Activated T-helper 1 cell treated with anti-CD3 and anti-CD28 coated beads, Interleukin-12 subunit alpha, Interleukin-12 subunit beta, Interleukin-2, Interleukin-4 antibody, amounts not matched to agents 30 ng/mL and 10 ng/mL and 1 ng/mL, durations not matched to agents 14 hours and 24 hours and 36 hours (primary cell): ENCODE measurements at regions not wholly inside any gene's neighbourhood (a gene's known extent, or its start where the extent isn't known, plus 50 kb on each side); places are given as distances from the start of the nearest gene placed in this dataset.

Experiments used
- DNase-seq: peaks from one replicate; pipeline ENCODE4 v3.0.0; 2021; ENCODE audit warnings: low spot score
- H3K27ac Mint-ChIP-seq: one replicate; pipeline ENCODE4 v1.8.0; 2021; ENCODE audit warnings: mild to moderate bottlenecking, mixed read lengths
- H3K27me3 Mint-ChIP-seq: one replicate; pipeline ENCODE4 v1.8.0; 2022; ENCODE audit warnings: mild to moderate bottlenecking, moderate library complexity, mixed read lengths; ENCODE audit not compliant: insufficient read depth
- H3K36me3 Mint-ChIP-seq: one replicate; pipeline ENCODE4 v1.8.0; 2021; ENCODE audit warnings: low read depth, mixed read lengths
- H3K4me1 Mint-ChIP-seq: one replicate; pipeline ENCODE4 v1.8.0; 2021; ENCODE audit warnings: low read depth, mixed read lengths
- H3K4me3 Mint-ChIP-seq: one replicate; pipeline ENCODE4 v1.8.0; 2021; ENCODE audit warnings: mild to moderate bottlenecking, moderate library complexity, mixed read lengths
- H3K9me3 Mint-ChIP-seq: one replicate; pipeline ENCODE4 v1.8.0; 2021; ENCODE audit warnings: mixed read lengths
- intact Hi-C: fragments of 100-400 bp; cut with micrococcal nuclease; formaldehyde crosslinking; loops from one replicate; pipeline ENCODE4 v1.15.1; 2024

DNA sequence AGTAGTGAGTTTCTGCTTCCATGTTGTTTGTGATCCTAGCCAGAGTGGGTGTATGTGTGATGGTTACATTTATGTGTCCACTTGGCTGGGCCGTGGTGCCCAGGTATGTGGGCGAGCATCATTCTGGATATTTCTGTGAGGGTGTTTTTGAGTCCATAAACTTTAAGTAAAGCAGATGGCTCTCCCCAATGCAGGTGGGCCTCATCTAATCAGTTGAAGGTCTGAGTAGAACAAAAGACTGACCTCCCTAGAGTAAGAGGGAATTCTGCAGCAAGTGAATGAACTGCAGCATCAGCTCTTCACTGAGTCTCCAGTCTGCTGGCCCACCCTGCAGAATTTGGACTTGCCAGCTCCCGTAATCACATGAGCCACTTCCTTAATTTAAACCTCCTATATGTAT, 571.9 kb downstream of the ACTR3B start:
- no peaks in the 10 kb centered on the region for H3K36me3 Mint-ChIP-seq
- no peaks in the 10 kb centered on the region for H3K4me1 Mint-ChIP-seq
- peaks cover 26% of the 10 kb centered on the region for H3K9me3 Mint-ChIP-seq
- H3K27me3 Mint-ChIP-seq, result no peaks in the 10 kb centered on the region
- no peak for DNase-seq
- no peak overlapping the region for H3K4me3 Mint-ChIP-seq
- no peak overlapping the region for H3K27ac Mint-ChIP-seq
- intact Hi-C loops, result no loop called here

DNA sequence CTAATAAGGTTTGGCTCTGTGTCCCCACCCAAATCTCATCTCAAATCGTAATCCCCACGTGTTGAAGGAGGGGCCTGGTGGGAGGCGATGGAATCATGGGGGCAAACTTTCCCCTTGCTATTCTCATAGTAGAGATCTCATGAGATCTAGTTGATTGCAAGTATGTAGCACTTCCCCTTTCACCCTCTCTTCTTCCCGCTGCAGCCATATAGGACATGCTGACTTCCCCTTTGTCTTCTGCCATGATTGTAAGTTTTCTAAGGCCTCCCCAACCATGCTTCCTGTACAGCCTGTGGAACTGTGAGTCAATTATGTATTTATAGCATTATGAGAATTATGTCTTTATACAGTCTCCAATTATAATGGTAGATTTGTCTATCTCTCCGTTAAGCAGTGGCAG, 594.5 kb downstream of the ACTR3B start:
- Mint-ChIP-seq H3K4me1 (no peaks in the 10 kb centered on the region), H3K27ac (no peak overlapping the region), H3K36me3 (no peaks in the 10 kb centered on the region), H3K4me3 (no peak overlapping the region), H3K27me3 (no peaks in the 10 kb centered on the region), H3K9me3 (no peaks in the 10 kb centered on the region)
- intact Hi-C loops, result no loop called here
- DNase-seq, result no peak

DNA sequence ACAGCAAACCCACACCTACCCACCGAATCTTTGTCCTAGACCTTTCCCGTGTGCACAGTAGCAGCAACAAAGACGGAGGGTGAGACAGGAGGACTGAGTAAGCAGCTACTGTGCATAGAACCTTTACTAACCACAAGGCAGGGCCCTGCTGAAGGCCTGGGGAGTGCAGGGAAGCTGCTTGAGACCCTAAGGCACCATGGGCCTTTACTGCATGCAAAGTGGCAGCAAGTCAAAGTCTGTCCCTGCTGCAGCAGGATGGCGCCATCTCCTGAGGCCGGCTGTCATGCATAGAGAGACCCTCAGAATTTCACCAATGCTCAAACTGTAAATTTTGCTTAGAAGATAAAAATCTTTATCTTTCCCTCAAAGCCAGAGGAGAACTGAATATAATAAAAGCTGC, 610.5 kb downstream of the ACTR3B start:
- intact Hi-C loops, result no loop called here
- no peaks in the 10 kb centered on the region for H3K27me3 Mint-ChIP-seq
- no peaks in the 10 kb centered on the region for H3K36me3 Mint-ChIP-seq
- no peak overlapping the region for H3K4me3 Mint-ChIP-seq
- DNase-seq, result no peak
- no peak overlapping the region for H3K27ac Mint-ChIP-seq
- peaks cover 12% of the 10 kb centered on the region for H3K9me3 Mint-ChIP-seq
- H3K4me1 Mint-ChIP-seq, result no peaks in the 10 kb centered on the region

DNA sequence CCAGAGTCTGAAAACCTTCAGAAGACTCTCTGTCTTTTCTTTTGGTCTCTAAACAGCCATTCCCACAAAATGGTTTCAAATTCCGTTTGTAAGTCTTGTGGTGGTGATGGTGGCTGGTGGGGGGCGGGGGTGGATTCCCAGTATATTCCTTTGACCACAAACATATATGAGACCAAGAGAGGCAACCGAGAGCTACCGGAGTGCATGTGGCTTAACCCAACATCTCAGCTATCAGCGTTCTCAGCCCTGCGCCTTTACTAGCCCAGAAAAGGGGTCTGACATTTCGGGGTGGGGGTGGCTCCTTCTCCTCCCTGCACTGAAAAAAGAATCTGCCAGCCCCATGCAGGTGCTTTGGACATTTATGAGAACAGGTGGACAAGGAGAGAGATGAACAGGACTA, 621.1 kb downstream of the ACTR3B start:
- no peaks in the 10 kb centered on the region for H3K4me1 Mint-ChIP-seq
- H3K36me3 Mint-ChIP-seq, result no peaks in the 10 kb centered on the region
- H3K27me3 Mint-ChIP-seq, result no peaks in the 10 kb centered on the region
- intact Hi-C loops, result loop anchor here (1.0 to 10.0 kb wide), 2 partner anchors 42 to 1124 kb away; no protein-coding TSS in a partner anchor
- no peak overlapping the region for H3K27ac Mint-ChIP-seq
- DNase-seq, result no peak
- H3K4me3 Mint-ChIP-seq, result no peak overlapping the region
- no peaks in the 10 kb centered on the region for H3K9me3 Mint-ChIP-seq

DNA sequence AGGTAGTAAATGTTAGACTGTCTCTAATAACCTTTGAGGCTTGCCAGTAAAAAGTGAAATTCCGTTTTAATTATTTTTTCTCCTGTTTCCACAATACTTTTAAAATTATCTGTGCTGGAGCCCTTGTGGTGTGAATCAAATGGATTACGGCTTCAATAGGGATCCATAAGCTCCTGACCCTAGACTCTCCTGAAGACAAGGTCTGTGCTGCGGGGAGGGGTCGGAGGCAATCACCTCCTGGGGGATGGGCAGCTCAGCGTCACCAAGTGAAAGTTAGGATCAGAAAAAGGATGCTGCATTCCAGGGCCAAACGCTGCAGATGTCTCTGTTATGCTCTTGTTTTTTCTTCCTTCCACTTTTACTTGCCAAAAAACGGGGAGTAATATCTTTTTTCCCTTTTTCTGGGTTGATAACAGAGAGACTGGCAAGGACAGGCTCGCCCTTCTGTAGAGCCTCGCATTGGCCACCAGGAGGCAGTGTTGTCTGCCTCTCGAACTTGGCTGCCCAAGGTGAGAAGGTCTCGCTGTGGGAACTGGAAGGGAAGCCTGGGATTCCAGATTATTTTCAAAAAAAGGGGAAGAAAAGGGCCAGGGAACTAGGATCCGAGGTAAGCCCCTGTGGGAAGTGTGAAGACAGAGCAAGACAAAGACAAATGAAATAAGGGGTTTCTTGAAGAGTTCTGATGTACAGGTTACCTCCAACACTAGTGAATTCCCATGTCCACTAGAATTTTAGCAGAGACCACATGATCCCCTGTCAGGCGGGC, 621.9 kb downstream of the ACTR3B start:
- Mint-ChIP-seq H3K36me3 (no peaks in the 10 kb centered on the region), H3K27ac (no peak overlapping the region), H3K9me3 (no peaks in the 10 kb centered on the region), H3K4me3 (no peak overlapping the region), H3K27me3 (no peaks in the 10 kb centered on the region), H3K4me1 (no peaks in the 10 kb centered on the region)
- intact Hi-C loops, result loop anchor here (1.0 to 10.0 kb wide), 2 partner anchors 43 to 1123 kb away; no protein-coding TSS in a partner anchor
- no peak for DNase-seq

DNA sequence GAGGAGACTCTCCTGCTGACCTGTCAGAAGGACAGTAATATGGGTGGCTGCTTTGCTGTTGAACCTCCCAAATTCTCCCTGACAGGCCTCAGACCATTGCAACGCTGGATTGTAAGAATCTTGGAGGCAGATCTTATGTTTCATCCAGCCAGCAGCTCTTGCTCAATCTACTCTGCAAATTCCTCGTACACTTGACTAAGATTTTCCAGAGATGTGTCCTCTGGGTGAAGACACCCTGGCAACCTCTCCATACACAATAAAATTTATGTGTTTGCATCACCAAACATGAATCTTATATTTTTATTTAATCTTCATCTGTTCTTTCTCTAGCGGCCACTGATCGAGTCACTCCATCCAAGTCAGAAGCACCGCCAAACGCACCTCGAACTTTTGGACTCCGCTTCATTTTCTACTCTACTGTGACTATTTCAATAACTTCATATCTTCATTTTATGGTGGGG, 623.1 kb downstream of the ACTR3B start:
- Mint-ChIP-seq H3K36me3 (no peaks in the 10 kb centered on the region), H3K4me3 (no peak overlapping the region), H3K4me1 (no peaks in the 10 kb centered on the region), H3K9me3 (no peaks in the 10 kb centered on the region), H3K27me3 (no peaks in the 10 kb centered on the region), H3K27ac (no peak overlapping the region)
- DNase-seq, result no peak
- intact Hi-C loops, result loop anchor here (10.0 kb wide), 1 partner anchor 1122 kb away; no protein-coding TSS in a partner anchor

DNA sequence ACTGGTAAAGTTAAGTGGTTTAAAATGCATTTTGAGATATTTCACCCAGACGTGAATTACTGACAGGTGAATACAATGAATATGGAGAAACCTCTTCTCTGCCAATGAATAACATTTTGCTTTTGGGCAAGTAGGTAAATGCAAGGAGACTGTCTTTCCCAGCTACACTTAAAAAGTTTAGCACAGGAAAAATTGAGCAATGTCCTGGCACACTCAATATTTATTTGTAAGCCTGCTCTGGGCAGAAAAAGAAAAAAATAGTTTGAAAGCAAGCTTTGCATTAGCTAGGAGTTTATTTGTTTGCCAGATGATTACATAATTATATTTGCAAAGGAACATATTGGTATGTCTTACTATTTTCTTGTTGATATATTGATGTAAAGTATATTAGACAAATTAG, 624.2 kb downstream of the ACTR3B start:
- H3K27ac Mint-ChIP-seq, result no peak overlapping the region
- H3K9me3 Mint-ChIP-seq, result peaks cover 7% of the 10 kb centered on the region
- intact Hi-C loops, result loop anchor here (10.0 kb wide), 1 partner anchor 1121 kb away; no protein-coding TSS in a partner anchor
- H3K4me3 Mint-ChIP-seq, result no peak overlapping the region
- DNase-seq, result no peak
- no peaks in the 10 kb centered on the region for H3K27me3 Mint-ChIP-seq
- H3K36me3 Mint-ChIP-seq, result no peaks in the 10 kb centered on the region
- no peaks in the 10 kb centered on the region for H3K4me1 Mint-ChIP-seq

DNA sequence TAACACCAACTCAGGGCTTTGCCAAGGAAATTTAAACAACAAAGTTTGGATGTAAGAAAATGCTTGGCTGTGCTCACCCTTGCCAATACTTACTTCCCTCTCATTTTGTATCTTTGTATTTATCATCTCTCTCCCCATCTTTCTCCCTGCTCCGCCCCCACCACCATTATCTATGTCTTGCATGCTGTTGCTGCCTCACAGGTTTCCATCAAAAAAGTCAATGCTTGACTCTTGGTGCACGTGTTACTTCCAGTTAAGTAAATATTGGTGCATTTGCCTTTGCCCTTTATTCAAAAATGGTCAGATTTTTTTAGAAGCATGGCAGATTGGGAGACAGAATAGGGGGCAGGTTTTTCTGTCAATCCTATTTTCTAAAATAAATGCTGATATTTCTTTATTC, 626.0 kb downstream of the ACTR3B start:
- Mint-ChIP-seq H3K36me3 (no peaks in the 10 kb centered on the region), H3K9me3 (peaks cover 16% of the 10 kb centered on the region), H3K27ac (no peak overlapping the region), H3K4me1 (no peaks in the 10 kb centered on the region), H3K4me3 (no peak overlapping the region), H3K27me3 (no peaks in the 10 kb centered on the region)
- intact Hi-C loops, result loop anchor here (10.0 kb wide), 1 partner anchor 1119 kb away; no protein-coding TSS in a partner anchor
- no peak for DNase-seq

DNA sequence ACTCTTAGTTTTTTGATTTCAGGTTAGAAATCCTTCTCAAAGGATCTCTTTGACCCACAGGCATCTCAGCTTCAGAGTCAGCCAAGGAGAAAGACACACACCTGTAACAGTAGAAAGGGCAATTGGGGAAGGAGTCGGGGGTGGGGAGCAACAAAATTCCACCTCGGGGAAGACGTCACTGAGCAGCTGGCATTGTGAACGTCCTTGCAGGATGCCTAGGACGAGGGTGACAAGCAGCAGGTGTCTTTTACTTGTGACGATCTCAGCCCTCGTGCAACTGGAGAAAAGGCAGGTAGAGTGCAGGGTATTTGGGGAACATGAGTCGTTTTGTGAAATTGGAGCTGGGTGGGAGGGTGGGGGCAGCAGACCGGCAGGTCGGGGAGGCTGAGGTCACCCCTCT, 627.0 kb downstream of the ACTR3B start:
- Mint-ChIP-seq H3K36me3 (no peaks in the 10 kb centered on the region), H3K27me3 (no peaks in the 10 kb centered on the region), H3K4me3 (no peak overlapping the region), H3K9me3 (peaks cover 25% of the 10 kb centered on the region), H3K4me1 (no peaks in the 10 kb centered on the region), H3K27ac (no peak overlapping the region)
- DNase-seq, result no peak
- intact Hi-C loops, result loop anchor here (10.0 kb wide), 1 partner anchor 1118 kb away; no protein-coding TSS in a partner anchor

DNA sequence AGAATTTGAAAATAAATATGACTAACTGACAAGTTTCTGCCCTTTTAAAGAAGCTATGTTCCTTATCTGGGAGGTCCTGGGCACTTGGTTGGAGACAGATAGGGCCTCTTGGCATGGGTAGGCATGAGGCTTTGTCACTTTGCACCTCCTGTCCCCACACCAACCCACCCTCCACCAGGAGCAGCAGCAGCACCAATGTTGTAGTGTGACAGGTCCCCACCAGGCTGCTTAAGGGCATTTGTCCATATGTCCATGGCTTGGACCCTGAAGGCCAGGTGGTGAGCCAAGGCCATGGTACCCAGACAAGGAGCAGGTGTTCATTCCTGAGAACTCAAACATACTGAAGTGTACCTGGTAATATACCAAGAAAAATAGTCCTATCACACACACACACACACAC, 629.1 kb downstream of the ACTR3B start:
- Mint-ChIP-seq H3K9me3 (peaks cover 32% of the 10 kb centered on the region), H3K27me3 (no peaks in the 10 kb centered on the region), H3K36me3 (no peaks in the 10 kb centered on the region), H3K27ac (no peak overlapping the region), H3K4me1 (no peaks in the 10 kb centered on the region), H3K4me3 (no peak overlapping the region)
- intact Hi-C loops, result loop anchor here (10.0 kb wide), 1 partner anchor 1116 kb away; no protein-coding TSS in a partner anchor
- no peak for DNase-seq

DNA sequence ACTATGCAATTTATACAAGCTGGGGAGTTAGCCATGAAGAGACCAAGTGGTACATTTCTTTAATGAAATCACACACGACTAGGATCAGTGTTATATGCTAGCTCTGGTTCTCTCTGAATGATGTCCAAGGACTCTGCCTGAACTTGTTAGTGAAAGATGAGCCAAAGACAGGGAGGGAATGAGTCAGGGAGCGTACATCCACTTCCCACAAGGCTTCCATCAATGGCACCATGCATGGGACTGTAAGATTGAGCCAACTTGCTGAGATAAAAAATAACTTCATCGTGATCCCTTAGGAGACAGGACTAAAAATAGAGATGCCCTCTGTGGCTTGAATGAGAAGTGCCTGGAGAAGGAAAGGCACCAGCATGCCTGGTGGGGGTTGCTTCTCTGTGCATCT, 629.7 kb downstream of the ACTR3B start:
- intact Hi-C loops, result loop anchor here (10.0 kb wide), 1 partner anchor 1116 kb away; no protein-coding TSS in a partner anchor
- no peak for DNase-seq
- no peaks in the 10 kb centered on the region for H3K36me3 Mint-ChIP-seq
- no peak overlapping the region for H3K4me3 Mint-ChIP-seq
- H3K9me3 Mint-ChIP-seq, result peaks cover 38% of the 10 kb centered on the region
- H3K4me1 Mint-ChIP-seq, result no peaks in the 10 kb centered on the region
- H3K27me3 Mint-ChIP-seq, result no peaks in the 10 kb centered on the region
- no peak overlapping the region for H3K27ac Mint-ChIP-seq

DNA sequence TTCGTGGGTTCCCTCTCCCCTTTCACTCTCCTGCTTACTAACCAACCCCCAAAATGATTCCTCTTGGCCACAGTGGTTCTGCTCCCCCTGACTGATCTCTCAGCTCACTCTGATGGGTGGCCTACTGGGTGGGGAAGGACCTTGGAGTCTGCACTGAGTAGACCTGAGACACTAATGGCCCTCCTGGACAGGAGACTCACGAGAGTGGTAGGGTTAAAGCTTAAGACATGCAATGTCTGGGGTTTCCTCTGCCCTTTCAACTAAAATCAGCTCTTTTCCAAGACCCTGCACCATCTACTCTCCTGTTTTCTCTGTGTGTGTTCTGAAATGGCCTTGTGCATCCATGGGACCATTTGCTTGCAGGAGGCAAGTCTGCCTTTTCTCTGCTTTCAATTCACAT, 631.4 kb downstream of the ACTR3B start:
- Mint-ChIP-seq H3K9me3 (peaks cover 38% of the 10 kb centered on the region), H3K4me1 (no peaks in the 10 kb centered on the region), H3K27ac (no peak overlapping the region), H3K4me3 (no peak overlapping the region), H3K36me3 (no peaks in the 10 kb centered on the region), H3K27me3 (no peaks in the 10 kb centered on the region)
- no peak for DNase-seq
- intact Hi-C loops, result no loop called here

DNA sequence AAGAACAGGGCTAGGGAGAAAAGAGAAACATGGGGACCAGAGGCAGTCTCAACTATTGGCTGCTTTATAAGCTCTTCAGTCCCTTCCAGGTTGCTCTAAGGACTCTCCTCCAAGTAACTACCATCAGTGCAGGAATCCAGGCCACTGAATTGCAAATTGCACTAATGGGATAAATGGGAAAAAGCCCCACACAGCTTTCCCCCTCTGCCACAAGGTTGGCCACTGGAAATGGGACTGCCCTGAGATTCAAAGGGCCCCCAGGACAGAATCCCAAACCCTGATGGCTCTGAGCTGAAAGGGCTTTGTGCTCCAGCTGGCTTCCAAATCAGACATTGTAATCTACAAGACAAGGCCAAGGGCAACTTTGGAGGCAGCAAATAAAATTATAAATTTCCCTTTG, 633.2 kb downstream of the ACTR3B start:
- Mint-ChIP-seq H3K9me3 (peaks cover 38% of the 10 kb centered on the region), H3K27ac (no peak overlapping the region), H3K36me3 (no peaks in the 10 kb centered on the region), H3K4me3 (no peak overlapping the region), H3K4me1 (no peaks in the 10 kb centered on the region), H3K27me3 (no peaks in the 10 kb centered on the region)
- intact Hi-C loops, result no loop called here
- no peak for DNase-seq
